ENCODE measurements at regions not wholly inside any gene's neighbourhood (a gene's known extent, or its start where the extent isn't known, plus 50 kb on each side); places are given as distances from the start of the nearest gene placed in this dataset.

DNA sequence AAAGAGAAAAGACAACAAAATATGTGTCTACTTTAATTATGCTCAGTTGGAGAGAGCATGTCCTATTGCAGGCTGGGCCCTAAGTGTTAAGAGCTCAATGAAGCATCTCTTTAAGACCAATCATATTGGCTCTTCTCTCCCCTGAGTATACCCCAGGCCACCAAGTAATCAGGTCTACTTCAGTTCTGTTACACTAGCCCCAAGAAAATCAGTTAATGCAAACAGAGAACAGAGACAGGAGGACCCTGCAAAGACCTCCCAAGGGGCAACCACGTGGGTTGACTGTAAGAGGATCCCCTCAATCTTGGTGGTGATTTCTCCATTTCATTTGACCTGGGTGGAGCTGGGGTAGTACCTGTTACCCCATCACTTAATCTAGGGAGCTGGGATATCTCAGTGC lies 451.0 kb upstream of the ZNF507 start:
- TF ChIP-seq, protein P1, sequence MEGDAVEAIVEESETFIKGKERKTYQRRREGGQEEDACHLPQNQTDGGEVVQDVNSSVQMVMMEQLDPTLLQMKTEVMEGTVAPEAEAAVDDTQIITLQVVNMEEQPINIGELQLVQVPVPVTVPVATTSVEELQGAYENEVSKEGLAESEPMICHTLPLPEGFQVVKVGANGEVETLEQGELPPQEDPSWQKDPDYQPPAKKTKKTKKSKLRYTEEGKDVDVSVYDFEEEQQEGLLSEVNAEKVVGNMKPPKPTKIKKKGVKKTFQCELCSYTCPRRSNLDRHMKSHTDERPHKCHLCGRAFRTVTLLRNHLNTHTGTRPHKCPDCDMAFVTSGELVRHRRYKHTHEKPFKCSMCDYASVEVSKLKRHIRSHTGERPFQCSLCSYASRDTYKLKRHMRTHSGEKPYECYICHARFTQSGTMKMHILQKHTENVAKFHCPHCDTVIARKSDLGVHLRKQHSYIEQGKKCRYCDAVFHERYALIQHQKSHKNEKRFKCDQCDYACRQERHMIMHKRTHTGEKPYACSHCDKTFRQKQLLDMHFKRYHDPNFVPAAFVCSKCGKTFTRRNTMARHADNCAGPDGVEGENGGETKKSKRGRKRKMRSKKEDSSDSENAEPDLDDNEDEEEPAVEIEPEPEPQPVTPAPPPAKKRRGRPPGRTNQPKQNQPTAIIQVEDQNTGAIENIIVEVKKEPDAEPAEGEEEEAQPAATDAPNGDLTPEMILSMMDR (optimal IDR thresholded peaks at IDR 0.05 in 1 of 3, IDR thresholded peaks at IDR 0.05 in 1 of 3, conservative IDR thresholded peaks at IDR 0.05 in 1 of 3; ENCODE audit: extremely low read depth in 1 of 3, insufficient read depth in 2 of 3, low read length in 3 of 3) = no peak
- TF ChIP-seq EZH2 (IDR thresholded peaks at IDR 0.05; ENCODE audit: low read length) = no peak

Data from keratinocyte (primary cell).